Transverse colon (tissue), 4 donors: ENCODE measurements at regions not wholly inside any gene's neighbourhood (a gene's known extent, or its start where the extent isn't known, plus 50 kb on each side); places are given as distances from the start of the nearest gene placed in this dataset.

ENCODE experiments used
- DNase-seq: peaks from one replicate; pipeline ENCODE4 v3.0.0-alpha.2; 2019
- H3K27ac ChIP-seq, 4 donors: fragments of 200-600 bp; sonication (generic); 2 replicates each; pipeline ENCODE4 v1.5.1; 2016 to 2018; ENCODE audit warnings: inconsistent platforms in 4 of 4
- H3K27me3 ChIP-seq: fragments of 200-600 bp; sonication (generic); 2 replicates; pipeline ENCODE4 v1.5.1; 2017; ENCODE audit warnings: inconsistent platforms
- H3K36me3 ChIP-seq, 4 donors: fragments of 200-600 bp; sonication (generic); 2 replicates each; pipeline ENCODE4 v1.5.1; 2017 to 2019; ENCODE audit warnings: inconsistent platforms in 4 of 4
- H3K4me1 ChIP-seq, 4 donors: fragments of 200-600 bp; sonication (generic); 2 replicates each; pipeline ENCODE4 v1.5.1; 2017 to 2020; ENCODE audit warnings: inconsistent platforms in 4 of 4
- H3K4me3 ChIP-seq, 4 donors: fragments of 200-600 bp; sonication (generic); 1 replicate in 1 of 4; 2 replicates in 3 of 4; pipeline versions ENCODE4 v1.5.1 to v1.6.1; 2017 to 2019; ENCODE audit warnings: inconsistent platforms in 4 of 4
- H3K9me3 ChIP-seq, 2 donors: fragments of 200-600 bp; sonication (generic); 2 replicates each; pipeline ENCODE4 v1.5.1; 2017 to 2019; ENCODE audit warnings: inconsistent platforms in 2 of 2
- CTCF ChIP-seq, 5 experiments: fragments of 200-600 bp in 3 of 5; fragments of 450-650 bp in 2 of 5; sonication (generic) in 3 of 5; IDR thresholded peaks; 1 replicate in 2 of 5; 2 replicates in 3 of 5; pipeline ENCODE4 v1.5.1; 2016 to 2017; ENCODE audit warnings: antibody characterized with exemption in 5 of 5, inconsistent platforms in 3 of 5, mild to moderate bottlenecking in 2 of 5, moderate library complexity in 1 of 5
- EP300 ChIP-seq: sonication (generic); formaldehyde crosslinking; IDR thresholded peaks from one replicate; pipeline ENCODE4 v1.6.1; 2017; ENCODE audit warnings: antibody characterized with exemption, low read depth
- POLR2A ChIP-seq: fragments of 450-650 bp; IDR thresholded peaks from one replicate; pipeline ENCODE4 v1.6.1; 2016; ENCODE audit warnings: antibody characterized with exemption, mild to moderate bottlenecking, moderate library complexity
- POLR2AphosphoS5 ChIP-seq, 3 donors: sonication (generic); formaldehyde crosslinking; IDR thresholded peaks; one replicate each; pipeline ENCODE4 v1.6.1; 2016; ENCODE audit warnings: antibody characterized with exemption in 3 of 3
- WGBS, 2 donors: methylation state at CpG; one replicate each; pipeline ENCODE4 v1.1.5; 2018; ENCODE audit warnings: low coverage in 1 of 2; 5-methylcytosine and 5-hydroxymethylcytosine counted together
- in situ Hi-C, 4 donors: fragments of 200-750 bp; cut with MboI; loops; one replicate each; pipeline versions ENCODE4 v1.15.0 to v1.15.1; 2017; ENCODE audit warnings: low sequenced_read_pairs in 3 of 4, low pct_ligation_motif_present in 1 of 4, low pct_unique_long_range_greater_than_20kb in 1 of 4
- intact Hi-C: fragments of 100-400 bp; cut with DNase I; formaldehyde crosslinking; loops from one replicate; pipeline ENCODE4 v1.15.1; 2023; ENCODE audit warnings: low total_unique reads

DNA sequence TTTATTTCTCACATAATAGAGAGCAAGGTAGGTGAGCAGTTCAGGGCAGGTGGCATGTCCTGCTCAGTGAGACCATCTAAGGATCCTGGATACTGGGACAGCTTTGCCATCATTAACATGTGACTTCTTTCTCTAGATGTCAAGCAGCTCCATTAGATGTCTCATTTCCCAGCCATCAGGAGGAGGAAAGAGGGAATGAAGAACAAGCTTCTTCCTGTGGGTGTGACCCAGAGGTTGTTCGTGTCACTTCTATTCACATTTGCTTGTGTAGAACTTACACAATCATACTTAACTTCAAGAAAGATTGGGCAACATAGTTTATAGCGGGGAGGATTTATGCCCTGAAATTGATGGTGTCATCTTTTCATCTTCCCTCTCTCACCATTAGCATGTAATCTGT lies 169.2 kb upstream of the B3GALT2 start:
- no peak for DNase-seq
- 64 to 72% methylated on average over 2 of the region's 2 CpGs for WGBS, 2 donors
- peaks cover 0 to 17% (median 2%) of the 10 kb centered on the region in 4 donors for H3K4me1 ChIP-seq
- no peak overlapping the region for H3K4me3 ChIP-seq
- TF ChIP-seq POLR2A: no peak
- no peak for TF ChIP-seq EP300
- TF ChIP-seq POLR2AphosphoS5 (IDR thresholded peaks at IDR 0.05): no peak
- no peak for TF ChIP-seq CTCF (IDR thresholded peaks at IDR 0.05)
- intact Hi-C loops (no loop called here), in situ Hi-C loops (no loop called here)
- H3K9me3 ChIP-seq: no peaks in the 10 kb centered on the region
- H3K36me3 ChIP-seq: no peaks in the 10 kb centered on the region
- no peaks in the 10 kb centered on the region for H3K27me3 ChIP-seq
- peak overlapping the region; percentile 55 to 71 (median 61) for H3K27ac ChIP-seq

GRCh38 chr1:193355178-193355577 lies 168.8 kb upstream of the B3GALT2 start:
- Histone ChIP-seq H3K36me3 (no peaks in the 10 kb centered on the region), H3K4me3 (no peak overlapping the region), H3K4me1 (peaks cover 0 to 17% (median 2%) of the 10 kb centered on the region in 4 donors), H3K27ac (peak overlapping the region; percentile 55 to 71 (median 61)), H3K27me3 (no peaks in the 10 kb centered on the region), H3K9me3 (no peaks in the 10 kb centered on the region)
- no peak for DNase-seq
- intact Hi-C loops (no loop called here), in situ Hi-C loops (no loop called here)
- no peak for TF ChIP-seq EP300
- TF ChIP-seq POLR2AphosphoS5 (IDR thresholded peaks at IDR 0.05): peak in 2 of 3 donors; percentile 70 to 76
- TF ChIP-seq CTCF (IDR thresholded peaks at IDR 0.05): no peak
- TF ChIP-seq POLR2A: no peak
- 33 to 34% methylated on average over 2 of the region's 2 CpGs for WGBS, 2 donors

- no peak for TF ChIP-seq EP300
- TF ChIP-seq POLR2A: no peak
- TF ChIP-seq POLR2AphosphoS5 (IDR thresholded peaks at IDR 0.05): no peak
- no peak for TF ChIP-seq CTCF (IDR thresholded peaks at IDR 0.05)
Observed at GRCh38 chr1:193348769-193349535, 162.5 kb upstream of the B3GALT2 start.

DNA sequence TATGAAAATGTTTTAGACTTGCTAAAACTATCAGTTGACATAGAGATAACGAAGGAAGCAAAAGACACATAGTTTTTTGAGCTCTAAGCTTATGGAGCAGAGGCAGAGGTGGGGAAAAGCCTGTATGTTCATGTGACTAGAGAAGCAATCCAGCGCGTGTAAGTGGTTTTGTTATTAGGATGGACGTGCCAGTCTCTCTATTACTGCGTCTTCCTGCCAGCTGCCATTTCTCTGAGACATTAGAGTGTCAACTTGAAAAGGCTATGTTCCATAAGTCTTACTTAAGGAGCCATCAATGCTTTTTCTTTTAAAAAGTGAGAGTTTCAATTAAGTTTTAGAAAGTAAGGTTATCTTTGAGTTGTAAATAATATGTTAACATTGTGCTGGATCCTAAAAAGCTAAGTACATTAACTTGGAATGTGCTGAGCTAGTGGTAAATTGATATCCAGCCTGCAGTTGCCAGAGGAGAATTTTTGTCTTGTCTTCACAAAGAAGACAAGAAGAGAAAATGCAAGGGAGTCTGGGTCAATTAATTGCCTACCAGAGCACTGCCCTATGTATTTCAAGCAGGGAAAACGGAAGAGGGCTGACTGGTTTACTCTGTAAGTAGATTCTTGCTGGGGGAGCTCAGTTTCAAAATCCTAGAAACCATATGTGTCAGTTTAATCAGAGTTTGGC lies 161.8 kb upstream of the B3GALT2 start:
- Histone ChIP-seq H3K4me3 (no peak overlapping the region), H3K36me3 (no peaks in the 10 kb centered on the region), H3K27me3 (no peaks in the 10 kb centered on the region), H3K27ac (no peak overlapping the region), H3K9me3 (no peaks in the 10 kb centered on the region), H3K4me1 (peaks cover 0 to 12% (median 0%) of the 10 kb centered on the region in 4 donors)
- WGBS, 2 donors: 72 to 92% methylated on average over 6 of the region's 6 CpGs
- in situ Hi-C loops (no loop called here), intact Hi-C loops (no loop called here)
- TF ChIP-seq POLR2AphosphoS5 (IDR thresholded peaks at IDR 0.05): no peak
- no peak for TF ChIP-seq EP300
- no peak for TF ChIP-seq CTCF (IDR thresholded peaks at IDR 0.05)
- no peak for TF ChIP-seq POLR2A
- DNase-seq: no peak

More at GRCh38 chr1:193348769-193349535, 162.5 kb upstream of the B3GALT2 start:
- Histone ChIP-seq H3K9me3 (no peaks in the 10 kb centered on the region), H3K36me3 (no peaks in the 10 kb centered on the region), H3K4me1 (peaks cover 0 to 12% (median 0%) of the 10 kb centered on the region in 4 donors), H3K27me3 (no peaks in the 10 kb centered on the region), H3K27ac (no peak overlapping the region), H3K4me3 (no peak overlapping the region)
- no peak for DNase-seq
- intact Hi-C loops (no loop called here), in situ Hi-C loops (no loop called here)
- WGBS, 2 donors: 82 to 91% methylated on average over 3 of the region's 3 CpGs
